Neuron (in vitro differentiated cells): ENCODE measurements at regions not wholly inside any gene's neighbourhood (a gene's known extent, or its start where the extent isn't known, plus 50 kb on each side); places are given as distances from the start of the nearest gene placed in this dataset.
A peak's percentile ranks its signal among the peaks of the same experiment; 100 is the strongest.

Source experiments
- H2AFZ ChIP-seq: one replicate; pipeline ENCODE4 v1.6.1; 2013; ENCODE audit warnings: low read depth, mild to moderate bottlenecking, inconsistent platforms, low read length, moderate library complexity
- H3K27me3 ChIP-seq: one replicate; pipeline ENCODE4 v1.6.1; 2013; ENCODE audit warnings: low read length; ENCODE audit not compliant: insufficient read depth
- H3K36me3 ChIP-seq: one replicate; pipeline ENCODE4 v1.6.1; 2013; ENCODE audit warnings: low read length; ENCODE audit not compliant: insufficient read depth
- H3K4me1 ChIP-seq: one replicate; pipeline ENCODE4 v1.6.1; 2013; ENCODE audit warnings: low read length; ENCODE audit not compliant: insufficient read depth
- H3K4me3 ChIP-seq: 2 replicates; pipeline ENCODE4 v1.5.1; 2013; ENCODE audit warnings: mild to moderate bottlenecking, low read length, moderate library complexity
- H3K9me3 ChIP-seq: one replicate; pipeline ENCODE4 v1.6.1; 2013; ENCODE audit warnings: low read length

DNA sequence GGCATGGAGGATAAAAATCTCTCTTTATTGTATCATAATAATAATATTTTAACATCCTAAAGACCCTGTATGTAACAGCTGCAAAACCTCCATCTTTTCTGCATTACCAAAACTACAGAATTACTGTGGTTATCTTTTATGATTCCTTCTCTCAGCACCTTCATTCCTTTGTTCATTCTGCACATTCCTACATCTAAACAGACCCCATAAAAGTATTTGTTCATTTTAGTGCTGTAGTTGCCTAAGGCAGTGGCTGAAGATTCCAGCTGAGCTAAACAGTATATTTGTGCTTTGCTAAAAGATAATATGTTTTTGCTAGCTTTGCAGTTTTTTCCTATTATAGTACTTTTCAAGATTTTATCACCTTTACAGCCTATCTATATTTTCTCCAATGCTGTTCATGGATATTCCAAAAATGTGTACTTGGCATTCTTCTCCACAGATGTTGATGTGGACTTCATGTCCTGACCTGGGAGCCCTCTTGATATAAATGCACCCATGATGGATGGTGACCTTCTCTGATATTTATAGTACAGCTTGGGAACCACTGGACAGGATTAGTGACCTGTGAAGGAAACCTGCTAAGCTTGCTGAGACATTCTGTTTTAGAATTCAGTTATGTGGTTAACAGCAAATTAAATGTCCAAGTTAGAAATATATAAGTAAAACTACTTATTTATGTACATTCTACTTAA is 2832.9 kb upstream of the PCDH20 start:
- Histone ChIP-seq H3K9me3 (no peaks in the 10 kb centered on the region), H2AFZ (no peak overlapping the region), H3K36me3 (no peaks in the 10 kb centered on the region), H3K4me1 (no peaks in the 10 kb centered on the region), H3K4me3 (no peak overlapping the region), H3K27me3 (no peaks in the 10 kb centered on the region)

DNA sequence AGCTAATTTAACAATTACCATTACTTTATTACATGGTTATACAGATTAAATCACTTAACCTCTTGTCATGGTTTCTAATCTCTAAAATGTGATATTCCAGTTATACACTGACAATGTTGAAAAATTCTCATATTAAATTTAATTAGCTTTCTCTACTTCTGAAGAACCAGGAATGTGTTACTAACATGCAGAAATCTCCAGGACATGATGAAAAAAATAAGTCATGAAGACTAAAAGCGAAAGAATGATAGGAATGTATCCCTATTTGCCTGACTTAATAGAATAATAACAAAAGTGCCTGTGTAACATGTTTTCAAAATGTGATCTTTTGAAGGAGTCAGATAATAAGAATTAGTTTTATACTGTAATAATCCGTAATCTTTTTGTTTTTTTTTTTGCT is 2823.7 kb upstream of the PCDH20 start:
- H3K4me3 ChIP-seq: no peak overlapping the region

DNA sequence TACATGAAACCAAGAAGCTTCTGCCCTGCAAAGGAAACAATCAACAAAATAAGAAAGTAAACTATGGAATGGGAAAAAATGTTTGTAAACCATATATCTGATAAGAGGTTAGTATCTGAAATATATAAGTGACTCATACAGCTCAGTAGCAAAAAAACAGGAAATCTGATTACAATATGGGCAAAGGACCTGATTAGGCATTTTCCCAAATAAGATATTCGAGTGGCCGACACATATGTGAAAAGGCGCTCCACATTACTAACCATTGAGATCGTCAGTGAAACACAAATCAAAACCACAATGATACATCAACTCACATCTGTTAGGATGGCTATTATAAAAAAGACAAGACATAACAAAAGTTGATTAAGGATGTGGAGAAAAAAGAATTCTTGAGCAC is 2818.6 kb upstream of the PCDH20 start:
- Histone ChIP-seq H3K4me3 (no peak overlapping the region), H3K9me3 (no peaks in the 10 kb centered on the region), H2AFZ (no peak overlapping the region), H3K4me1 (peaks cover 2% of the 10 kb centered on the region), H3K36me3 (no peaks in the 10 kb centered on the region), H3K27me3 (no peaks in the 10 kb centered on the region)

More for the DNA sequence above, 2823.7 kb upstream of the PCDH20 start:
- H3K27me3 ChIP-seq: no peaks in the 10 kb centered on the region
- H3K9me3 ChIP-seq: no peaks in the 10 kb centered on the region
- no peak overlapping the region for H2AFZ ChIP-seq
- peaks cover 10% of the 10 kb centered on the region for H3K4me1 ChIP-seq
- H3K36me3 ChIP-seq: no peaks in the 10 kb centered on the region

DNA sequence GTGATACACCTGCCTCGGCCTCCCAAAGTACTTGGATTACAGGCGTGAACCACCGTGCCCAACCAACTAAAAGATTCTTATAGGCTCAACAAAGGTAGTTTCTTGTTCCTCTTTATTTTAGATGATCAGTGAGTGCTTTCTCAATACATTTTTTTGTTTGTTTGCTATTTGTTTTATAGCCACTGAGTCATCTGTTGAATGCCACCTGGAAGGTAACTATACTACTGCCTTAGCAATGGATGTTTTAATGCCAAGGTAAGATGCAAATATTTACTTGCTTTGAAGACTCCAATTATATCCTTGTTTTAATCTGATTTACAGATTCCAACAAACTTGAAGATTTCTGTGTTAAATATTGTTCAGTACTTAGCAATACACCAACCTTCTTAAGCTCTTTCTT is 2807.4 kb upstream of the PCDH20 start:
- no peaks in the 10 kb centered on the region for H3K36me3 ChIP-seq
- H3K27me3 ChIP-seq: no peaks in the 10 kb centered on the region
- H2AFZ ChIP-seq: no peak overlapping the region
- no peaks in the 10 kb centered on the region for H3K9me3 ChIP-seq
- H3K4me1 ChIP-seq: no peaks in the 10 kb centered on the region
- no peak overlapping the region for H3K4me3 ChIP-seq

DNA sequence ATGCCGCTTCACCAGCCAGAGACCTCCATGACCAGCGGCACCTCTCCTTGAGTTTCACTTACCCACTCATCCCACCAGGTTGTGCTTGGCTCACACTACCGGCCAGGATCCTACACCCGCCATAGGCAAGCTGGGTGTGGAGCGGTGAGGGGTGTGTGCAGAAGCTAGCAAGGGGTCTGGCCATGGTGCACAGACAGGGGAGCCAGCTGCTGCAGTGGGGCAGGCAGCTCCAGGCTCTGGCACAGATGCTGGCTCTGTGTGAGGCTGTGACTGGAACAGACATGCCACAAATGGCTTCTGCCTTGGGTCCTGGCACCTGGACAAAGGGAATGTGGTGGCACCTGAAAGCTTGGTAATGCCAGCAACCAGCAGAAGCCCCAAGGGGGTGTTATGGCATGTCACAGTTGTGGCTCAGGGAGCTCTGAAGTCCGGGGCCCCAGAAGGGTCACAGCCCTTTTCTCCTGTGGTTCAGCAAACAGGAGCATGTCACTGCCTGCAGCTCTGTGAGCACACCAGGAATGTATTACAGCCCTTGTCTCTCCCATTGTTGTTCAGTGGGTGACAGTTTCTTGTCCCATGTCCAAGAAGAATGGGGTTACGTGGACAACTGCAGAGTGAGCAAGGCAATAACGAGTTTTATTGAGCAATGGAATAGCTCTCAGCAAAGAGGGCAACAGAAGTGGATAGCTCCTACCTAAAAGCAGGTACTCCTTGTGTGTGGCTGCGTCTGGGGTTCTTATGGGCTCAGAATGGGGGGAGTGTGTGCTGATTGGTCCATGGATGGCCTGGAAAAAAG is 2791.0 kb upstream of the PCDH20 start:
- H3K4me3 ChIP-seq: no peak overlapping the region
- H3K36me3 ChIP-seq: no peaks in the 10 kb centered on the region

DNA sequence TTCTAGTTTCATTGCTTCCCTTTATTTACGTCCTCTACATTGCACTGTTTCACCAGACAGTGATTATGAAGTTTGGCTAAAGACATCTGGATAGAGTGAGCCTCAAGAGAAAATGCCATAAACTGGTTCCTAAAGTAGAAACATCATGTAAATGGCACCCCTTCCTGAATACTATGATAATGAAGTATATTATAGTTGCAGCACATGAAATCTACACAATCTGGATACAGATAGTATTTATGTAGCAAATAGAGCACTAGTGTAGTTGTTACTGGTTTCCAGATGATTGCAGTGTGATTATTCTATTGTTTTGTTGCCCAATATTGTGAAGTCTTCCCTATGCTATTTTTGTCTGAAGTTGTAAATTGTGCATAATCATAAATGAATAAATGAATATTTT is 2786.9 kb upstream of the PCDH20 start:
- Histone ChIP-seq H3K36me3 (no peaks in the 10 kb centered on the region), H2AFZ (no peak overlapping the region), H3K4me3 (no peak overlapping the region), H3K4me1 (no peaks in the 10 kb centered on the region), H3K9me3 (no peaks in the 10 kb centered on the region), H3K27me3 (no peaks in the 10 kb centered on the region)

More for the DNA sequence above, 2791.0 kb upstream of the PCDH20 start:
- H3K9me3 ChIP-seq: no peaks in the 10 kb centered on the region
- H3K4me1 ChIP-seq: no peaks in the 10 kb centered on the region
- H2AFZ ChIP-seq: no peak overlapping the region
- H3K27me3 ChIP-seq: no peaks in the 10 kb centered on the region

DNA sequence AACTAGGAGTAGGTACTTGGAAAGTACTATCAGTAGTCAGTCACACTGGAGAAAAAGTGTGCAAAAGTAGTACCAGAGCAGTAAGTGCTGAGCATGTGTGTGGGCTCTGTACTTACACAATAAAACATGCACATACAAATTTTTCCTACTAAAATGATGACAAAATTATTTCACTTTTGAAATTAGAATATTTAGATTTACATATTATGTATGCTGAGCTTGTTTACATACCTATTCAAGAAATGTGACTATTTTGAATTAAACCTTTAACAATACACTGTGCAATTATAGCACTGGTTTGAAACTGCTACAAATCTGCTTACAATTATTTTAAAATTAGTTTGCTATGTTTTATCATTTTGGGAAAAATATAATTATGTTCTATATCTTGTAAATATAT is 2781.6 kb upstream of the PCDH20 start:
- Histone ChIP-seq H3K4me1 (no peaks in the 10 kb centered on the region), H3K27me3 (no peaks in the 10 kb centered on the region), H3K9me3 (no peaks in the 10 kb centered on the region), H2AFZ (no peak overlapping the region), H3K4me3 (no peak overlapping the region), H3K36me3 (no peaks in the 10 kb centered on the region)

DNA sequence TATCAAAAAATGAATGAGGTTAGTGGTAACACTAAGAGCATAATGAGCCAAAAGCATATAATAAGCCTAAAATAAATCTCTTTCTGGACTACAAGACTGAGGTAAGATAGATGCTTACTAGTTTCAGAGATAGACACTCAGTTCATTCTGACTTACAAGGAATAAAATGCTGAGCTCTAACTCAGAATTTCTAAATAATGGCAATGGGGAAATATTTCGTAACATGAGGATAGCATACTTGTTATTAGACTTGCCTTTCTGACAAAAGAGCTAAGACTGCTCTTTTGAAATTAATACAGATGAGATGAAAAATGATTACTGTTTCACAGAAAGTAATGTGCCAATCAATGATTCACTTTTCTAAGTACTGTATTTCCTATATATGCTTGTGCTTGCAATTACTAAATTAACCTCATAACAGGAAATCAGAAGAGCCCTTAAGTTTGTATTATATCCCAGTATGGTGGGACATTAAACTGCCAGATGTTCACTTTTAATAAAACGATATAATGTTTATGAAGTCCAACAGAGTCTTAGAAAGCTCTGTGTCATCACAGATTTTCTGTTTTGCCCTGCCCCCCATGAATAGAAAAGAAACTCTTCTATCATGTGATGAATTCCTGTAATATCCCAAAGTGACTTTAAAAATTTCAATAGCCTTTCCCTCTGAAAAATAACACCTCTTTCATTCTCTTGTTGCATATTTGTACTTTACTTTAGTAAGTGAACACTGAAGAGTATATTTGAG is 2771.0 kb upstream of the PCDH20 start:
- H3K4me3 ChIP-seq: no peak overlapping the region
- H2AFZ ChIP-seq: no peak overlapping the region
- no peaks in the 10 kb centered on the region for H3K9me3 ChIP-seq
- H3K4me1 ChIP-seq: no peaks in the 10 kb centered on the region
- no peaks in the 10 kb centered on the region for H3K36me3 ChIP-seq
- H3K27me3 ChIP-seq: no peaks in the 10 kb centered on the region

DNA sequence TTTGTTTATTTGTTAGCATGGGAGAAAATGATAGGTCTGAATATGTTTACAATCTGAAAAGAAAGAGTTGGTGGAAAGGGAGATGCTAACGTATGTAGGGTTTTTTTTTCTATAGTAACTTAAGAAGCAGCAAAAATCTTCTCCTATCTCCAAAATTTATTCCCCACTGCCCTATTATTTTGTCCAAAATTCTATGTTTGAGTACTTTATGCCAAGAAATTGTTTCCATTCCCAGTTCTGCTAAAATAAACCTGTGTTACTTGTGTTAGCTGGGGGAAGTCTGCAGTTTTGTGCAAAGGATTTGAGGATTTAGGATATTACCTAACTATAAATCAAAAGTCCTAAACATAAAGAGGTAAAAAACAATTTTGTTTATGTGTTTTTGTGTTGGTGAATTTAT is 2770.4 kb upstream of the PCDH20 start:
- no peaks in the 10 kb centered on the region for H3K9me3 ChIP-seq

DNA sequence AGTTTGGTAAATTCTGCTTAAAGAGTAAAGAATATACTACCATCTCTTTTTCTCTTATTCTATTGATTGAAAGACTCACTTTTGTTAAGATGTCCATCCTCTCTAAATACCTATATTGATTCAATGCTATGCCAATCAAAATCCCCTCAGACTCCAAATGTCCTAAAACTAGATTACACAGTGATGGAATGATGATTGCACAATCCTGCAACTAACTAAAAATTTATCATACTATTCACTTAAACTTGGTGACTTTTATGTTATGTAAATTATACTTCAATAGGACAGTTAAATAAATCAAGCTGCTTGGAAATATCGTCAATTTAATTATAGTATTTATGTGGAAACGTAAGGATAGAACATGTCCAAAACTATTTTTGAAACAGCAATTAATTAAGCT is 2765.1 kb upstream of the PCDH20 start:
- H2AFZ ChIP-seq: no peak overlapping the region
- H3K36me3 ChIP-seq: no peaks in the 10 kb centered on the region
- no peaks in the 10 kb centered on the region for H3K4me1 ChIP-seq
- no peak overlapping the region for H3K4me3 ChIP-seq
- no peaks in the 10 kb centered on the region for H3K27me3 ChIP-seq
- H3K9me3 ChIP-seq: no peaks in the 10 kb centered on the region

More for the DNA sequence above, 2770.4 kb upstream of the PCDH20 start:
- Histone ChIP-seq H2AFZ (no peak overlapping the region), H3K36me3 (no peaks in the 10 kb centered on the region), H3K4me3 (no peak overlapping the region), H3K27me3 (no peaks in the 10 kb centered on the region), H3K4me1 (no peaks in the 10 kb centered on the region)

DNA sequence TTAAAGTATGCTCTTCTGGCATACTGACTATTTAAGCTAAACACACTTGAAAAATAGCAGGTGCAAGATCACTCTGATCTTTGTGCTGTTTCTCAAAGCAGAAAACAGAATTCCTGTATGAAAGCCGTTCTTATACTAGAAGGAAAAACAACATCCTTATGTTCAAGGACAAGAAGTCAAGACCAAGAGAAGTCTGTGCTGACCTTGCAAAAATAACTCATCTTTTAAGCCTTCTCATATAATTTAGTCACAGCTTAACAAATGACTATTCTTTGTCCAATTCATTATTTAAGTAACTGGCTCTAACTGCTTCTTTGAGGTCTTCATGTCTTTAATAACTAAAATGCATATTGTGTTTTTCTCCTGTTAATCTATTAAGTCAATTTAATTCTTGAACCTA is 2750.2 kb upstream of the PCDH20 start:
- Histone ChIP-seq H3K27me3 (no peaks in the 10 kb centered on the region), H2AFZ (peak overlapping the region; percentile 26), H3K9me3 (no peaks in the 10 kb centered on the region), H3K4me3 (no peak overlapping the region), H3K4me1 (no peaks in the 10 kb centered on the region), H3K36me3 (no peaks in the 10 kb centered on the region)

DNA sequence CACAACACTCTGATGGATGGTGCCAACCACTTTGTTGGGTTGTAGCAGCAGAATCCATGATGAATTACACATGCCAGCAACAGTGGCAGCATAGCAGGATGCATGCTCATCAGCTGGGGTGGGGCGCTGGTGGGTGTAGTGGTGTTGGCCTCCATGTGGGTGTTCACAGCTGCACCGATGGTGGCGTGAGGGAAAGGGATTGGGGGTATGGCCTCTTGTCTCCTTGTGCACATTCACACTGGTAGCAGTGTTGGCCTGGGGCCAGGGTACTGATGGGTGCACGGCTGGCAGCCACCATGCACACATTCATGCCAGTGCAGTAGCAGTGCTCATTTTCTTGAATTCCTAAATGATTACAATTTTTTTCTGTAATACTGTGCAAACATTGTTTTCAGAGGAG is 2748.8 kb upstream of the PCDH20 start:
- H3K4me1 ChIP-seq: no peaks in the 10 kb centered on the region
- no peaks in the 10 kb centered on the region for H3K36me3 ChIP-seq
- H3K27me3 ChIP-seq: no peaks in the 10 kb centered on the region
- H2AFZ ChIP-seq: no peak overlapping the region
- no peak overlapping the region for H3K4me3 ChIP-seq
- no peaks in the 10 kb centered on the region for H3K9me3 ChIP-seq

DNA sequence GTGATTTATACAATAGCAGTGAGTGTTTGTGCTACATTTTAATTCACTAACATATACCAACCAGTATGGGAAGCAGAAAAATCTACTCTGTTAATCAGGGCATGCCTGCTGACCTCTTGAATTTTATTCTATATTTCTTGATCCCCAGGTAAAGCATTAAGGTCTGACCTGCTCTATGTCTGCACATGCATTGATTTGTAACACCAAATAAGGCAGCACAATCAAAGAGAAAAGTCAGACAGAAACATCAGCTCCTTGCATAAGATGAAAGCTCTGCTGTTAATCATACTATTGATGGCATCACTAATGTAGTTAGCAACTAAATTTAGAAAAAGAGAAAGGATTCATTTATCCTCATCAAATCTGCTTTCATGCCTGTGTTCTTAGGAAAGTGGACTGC is 2744.8 kb upstream of the PCDH20 start:
- no peaks in the 10 kb centered on the region for H3K36me3 ChIP-seq
- H2AFZ ChIP-seq: no peak overlapping the region
- H3K4me3 ChIP-seq: no peak overlapping the region
- H3K4me1 ChIP-seq: no peaks in the 10 kb centered on the region
- no peaks in the 10 kb centered on the region for H3K9me3 ChIP-seq
- H3K27me3 ChIP-seq: no peaks in the 10 kb centered on the region
